K562 (cell line): ENCODE measurements at regions not wholly inside any gene's neighbourhood (a gene's known extent, or its start where the extent isn't known, plus 50 kb on each side); places are given as distances from the start of the nearest gene placed in this dataset.

Experiments
- ATF3 ChIP-seq, 2 experiments: fragments of 450-650 bp in 1 of 2; sonication (generic) in 1 of 2; formaldehyde crosslinking in 1 of 2; IDR thresholded peaks in 1 of 2; conservative IDR thresholded peaks in 1 of 2; 2 replicates each; pipeline versions ENCODE4 v1.6.1 to v1.8.1; 2016 to 2023; ENCODE audit warnings: mild to moderate bottlenecking in 2 of 2, moderate library complexity in 2 of 2, inconsistent platforms in 1 of 2, missing genetic modification reagents in 1 of 2
- DMBX1 ChIP-seq: fragments of 250-450 bp; sonication (Bioruptor Pico); IDR thresholded peaks from 2 replicates; pipeline ENCODE4 v1.8.0; 2022; ENCODE audit warnings: inconsistent platforms, mild to moderate bottlenecking, moderate library complexity, borderline replicate concordance
- ESRRA ChIP-seq: fragments of 450-650 bp; IDR thresholded peaks from 2 replicates; pipeline ENCODE4 v1.6.1; 2014; ENCODE audit warnings: low read depth, mild to moderate bottlenecking, moderate library complexity, borderline replicate concordance
- FOXK2 ChIP-seq, 2 experiments: fragments of 450-650 bp; IDR thresholded peaks in 1 of 2; conservative IDR thresholded peaks in 1 of 2; 2 replicates each; pipeline ENCODE4 v1.6.1; 2016; ENCODE audit warnings: low read depth in 2 of 2, mild to moderate bottlenecking in 1 of 2
- GTF3C2 ChIP-seq: IDR thresholded peaks from 3 replicates; pipeline ENCODE4 v1.6.1; 2011; ENCODE audit warnings: borderline replicate concordance, mild to moderate bottlenecking, moderate library complexity; ENCODE audit not compliant: insufficient read length; ENCODE audit errors: extremely low read depth
- JUND ChIP-seq, 2 experiments: IDR thresholded peaks; 2 replicates in 1 of 2; 3 replicates in 1 of 2; pipeline ENCODE4 v1.6.1; 2011; ENCODE audit warnings: borderline replicate concordance in 2 of 2, low read depth in 2 of 2, low read length in 2 of 2, improper control_type of control experiment in 1 of 2, missing biosample characterization in 1 of 2, missing genetic modification characterization in 1 of 2, missing genetic modification reagents in 1 of 2
- MAFK ChIP-seq: IDR thresholded peaks from 2 replicates; pipeline ENCODE4 v1.6.1; 2011; ENCODE audit warnings: low read length, improper control_type of control experiment
- NFE2 ChIP-seq: IDR thresholded peaks from 2 replicates; pipeline ENCODE4 v1.6.1; 2014; ENCODE audit warnings: antibody characterized with exemption, low read depth
- NR4A1 ChIP-seq, 2 experiments: fragments of 250-450 bp in 1 of 2; fragments of 450-650 bp in 1 of 2; sonication (Bioruptor Pico) in 1 of 2; IDR thresholded peaks; 2 replicates each; pipeline versions ENCODE4 v1.4.0 to v1.6.1; 2016 to 2020; ENCODE audit warnings: mild to moderate bottlenecking in 2 of 2, missing compliant biosample characterization in 1 of 2, missing genetic modification characterization in 1 of 2, moderate library complexity in 1 of 2
- RNF219 ChIP-seq: fragments of 250-450 bp; sonication (Bioruptor Pico); IDR thresholded peaks from 2 replicates; pipeline ENCODE4 v1.5.0; 2022; ENCODE audit warnings: mild to moderate bottlenecking
- SMAD2 ChIP-seq: fragments of 150-350 bp; IDR thresholded peaks from 2 replicates; pipeline ENCODE4 v1.6.1; 2014; ENCODE audit warnings: low read depth, mild to moderate bottlenecking, low read length
- SMARCE1 ChIP-seq: fragments of 450-650 bp; IDR thresholded peaks from 2 replicates; pipeline ENCODE4 v1.7.1; 2016; ENCODE audit warnings: mild to moderate bottlenecking
- TOE1 ChIP-seq, 2 experiments: fragments of 450-650 bp in 1 of 2; sonication (generic) in 1 of 2; formaldehyde crosslinking in 1 of 2; IDR thresholded peaks; 2 replicates each; pipeline versions ENCODE4 v1.7.1 to v1.8.0; 2016 to 2022; ENCODE audit warnings: borderline replicate concordance in 2 of 2, mild to moderate bottlenecking in 2 of 2, antibody characterized with exemption in 1 of 2, inconsistent platforms in 1 of 2, low read depth in 1 of 2, missing genetic modification reagents in 1 of 2, moderate library complexity in 1 of 2
- ZKSCAN1 ChIP-seq: fragments of 150-350 bp; IDR thresholded peaks from 2 replicates; pipeline ENCODE4 v1.6.1; 2016; ENCODE audit warnings: low read depth, low read length
- ZNF121 ChIP-seq: sonication (generic); formaldehyde crosslinking; conservative IDR thresholded peaks from 2 replicates; pipeline ENCODE4 v1.8.0; 2022; ENCODE audit warnings: missing genetic modification reagents
- ZNF316 ChIP-seq: fragments of 450-650 bp; IDR thresholded peaks from 2 replicates; pipeline ENCODE4 v1.6.1; 2016

GRCh38 chr1:213715182-213715581 lies 272.6 kb upstream of the PROX1 start (continued):
- no peak for TF ChIP-seq FOXK2 (conservative IDR thresholded peaks at IDR 0.05 in 1 of 2, IDR thresholded peaks at IDR 0.05 in 1 of 2; ENCODE audit: low read depth in 2 of 2)
- TF ChIP-seq MAFK: peak; percentile 75
- no peak for TF ChIP-seq ZNF121
- TF ChIP-seq JUND (IDR thresholded peaks at IDR 0.05; ENCODE audit: borderline replicate concordance, low read depth, low read length): peak; percentile 63; the same call in 1 of the 2 replicates
- peak; percentile 48; the same call in 1 of the 3 replicates for TF ChIP-seq JUND (tag; IDR thresholded peaks at IDR 0.05; ENCODE audit: borderline replicate concordance, low read depth, low read length)
- no peak for TF ChIP-seq TOE1 (IDR thresholded peaks at IDR 0.05; ENCODE audit: borderline replicate concordance)
- no peak for TF ChIP-seq TOE1 (CRISPR knock-in tag; IDR thresholded peaks at IDR 0.05; ENCODE audit: borderline replicate concordance, low read depth)
- no peak for TF ChIP-seq NR4A1 (CRISPR knock-in tag; IDR thresholded peaks at IDR 0.05)
- TF ChIP-seq NR4A1 (tag; IDR thresholded peaks at IDR 0.05): no peak
- TF ChIP-seq ATF3 (IDR thresholded peaks at IDR 0.05): peak; percentile 47; the same call in 1 of the 2 replicates
- no peak for TF ChIP-seq ATF3 (CRISPR knock-in tag; conservative IDR thresholded peaks at IDR 0.05)
- TF ChIP-seq GTF3C2: no peak
- TF ChIP-seq ZNF316: peak; percentile 84
- peak; percentile 88 for TF ChIP-seq NFE2
- TF ChIP-seq DMBX1 (CRISPR knock-in tag): no peak
- no peak for TF ChIP-seq RNF219 (CRISPR knock-in tag)
- TF ChIP-seq ESRRA: no peak
- no peak for TF ChIP-seq SMARCE1
- TF ChIP-seq SMAD2: no peak
- no peak for TF ChIP-seq ZKSCAN1
